ENCODE measurements at regions not wholly inside any gene's neighbourhood (a gene's known extent, or its start where the extent isn't known, plus 50 kb on each side); places are given as distances from the start of the nearest gene placed in this dataset.
"Not testable (repeated sequence)": the region's sequence is repeated elsewhere in the genome, so short reads cannot be mapped to it uniquely, and the experiment has no call there.

DNA sequence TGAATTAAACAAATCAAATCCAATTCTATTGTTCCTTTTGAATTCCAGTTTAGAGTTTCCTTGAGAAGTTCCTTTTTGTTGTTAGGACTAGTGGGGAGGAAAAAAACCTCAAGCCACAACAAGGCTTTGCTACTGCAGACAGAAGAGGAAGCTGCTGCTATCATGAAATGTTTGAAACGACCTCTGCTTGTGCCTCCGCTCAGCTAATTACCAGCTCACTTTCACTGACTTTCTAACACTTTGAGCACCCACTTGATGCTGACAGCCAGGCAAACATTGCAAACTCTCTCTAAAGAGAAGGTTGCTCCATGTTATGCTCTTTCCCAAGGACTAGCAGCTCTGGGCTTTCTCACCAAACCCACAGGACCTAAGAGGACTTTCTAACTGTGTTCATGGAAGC is 203.9 kb upstream of the PROX1 start:
- DNase-seq (ENCODE audit: low read depth, low spot score), result no peak

DNA sequence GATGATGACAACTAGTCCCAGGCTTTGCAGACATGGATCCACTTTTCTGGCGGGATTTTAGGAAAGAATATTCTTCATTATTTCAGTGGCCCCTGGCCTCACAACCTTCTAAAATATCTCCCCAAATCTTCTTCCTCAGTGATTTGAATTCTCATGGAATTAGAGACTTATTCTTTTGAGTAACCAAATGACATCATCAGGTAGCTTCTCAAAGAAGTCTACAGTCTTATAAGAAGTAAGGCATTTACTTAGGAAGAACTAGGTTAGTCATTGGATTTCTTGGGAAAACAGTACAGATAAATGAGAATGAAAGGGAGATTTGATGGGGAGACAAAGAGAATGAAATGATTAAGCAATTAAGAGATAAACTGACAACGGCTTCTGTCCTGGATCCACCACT is 201.1 kb upstream of the PROX1 start:
- H3K36me3 ChIP-seq (ENCODE audit: insufficient read depth, insufficient read length, low read length), result no peaks in the 10 kb centered on the region
- no peak overlapping the region for H3K4me3 ChIP-seq (ENCODE audit: insufficient read length, low read depth)
- no peaks in the 10 kb centered on the region for H3K9me3 ChIP-seq (ENCODE audit: insufficient read depth, low read length)
- no peak for TF ChIP-seq ZNF274 (IDR thresholded peaks at IDR 0.05; ENCODE audit: low read depth, low read length)
- no peak for TF ChIP-seq SUZ12 (IDR thresholded peaks at IDR 0.05; ENCODE audit: extremely low read depth, insufficient read depth, insufficient read length)
- no peak for TF ChIP-seq YY1 (IDR thresholded peaks at IDR 0.05; ENCODE audit: insufficient read depth, insufficient read length)
- no peak overlapping the region for H3K9ac ChIP-seq (ENCODE audit: insufficient read length, low read depth)
- H3K27me3 ChIP-seq (ENCODE audit: insufficient read depth, insufficient read length), result no peaks in the 10 kb centered on the region
- no peak for DNase-seq (ENCODE audit: low read depth, low spot score)
- no peaks in the 10 kb centered on the region for H3K4me1 ChIP-seq (ENCODE audit: insufficient read depth, insufficient read length)

More for the DNA sequence above, 203.9 kb upstream of the PROX1 start:
- H3K36me3 ChIP-seq (ENCODE audit: insufficient read depth, insufficient read length, low read length), result no peaks in the 10 kb centered on the region
- no peak overlapping the region for H3K4me3 ChIP-seq (ENCODE audit: insufficient read length, low read depth)
- H3K4me1 ChIP-seq (ENCODE audit: insufficient read depth, insufficient read length), result no peaks in the 10 kb centered on the region
- H3K9me3 ChIP-seq (ENCODE audit: insufficient read depth, low read length), result no peaks in the 10 kb centered on the region
- no peaks in the 10 kb centered on the region for H3K27me3 ChIP-seq (ENCODE audit: insufficient read depth, insufficient read length)
- H3K9ac ChIP-seq (ENCODE audit: insufficient read length, low read depth), result no peak overlapping the region
- TF ChIP-seq ZNF274 (IDR thresholded peaks at IDR 0.05; ENCODE audit: low read depth, low read length) (no peak), YY1 (IDR thresholded peaks at IDR 0.05; ENCODE audit: insufficient read depth, insufficient read length) (no peak), SUZ12 (IDR thresholded peaks at IDR 0.05; ENCODE audit: extremely low read depth, insufficient read depth, insufficient read length) (no peak)

GRCh38 chr1:213790565-213790964 is 197.2 kb upstream of the PROX1 start:
- H3K4me3 ChIP-seq (ENCODE audit: insufficient read length, low read depth), result no peak overlapping the region
- H3K9me3 ChIP-seq (ENCODE audit: insufficient read depth, low read length), result no peaks in the 10 kb centered on the region
- no peaks in the 10 kb centered on the region for H3K27me3 ChIP-seq (ENCODE audit: insufficient read depth, insufficient read length)
- TF ChIP-seq SUZ12 (IDR thresholded peaks at IDR 0.05; ENCODE audit: extremely low read depth, insufficient read depth, insufficient read length), result no peak
- no peak for TF ChIP-seq ZNF274 (IDR thresholded peaks at IDR 0.05; ENCODE audit: low read depth, low read length)
- TF ChIP-seq YY1 (IDR thresholded peaks at IDR 0.05; ENCODE audit: insufficient read depth, insufficient read length), result no peak
- no peak overlapping the region for H3K9ac ChIP-seq (ENCODE audit: insufficient read length, low read depth)
- no peaks in the 10 kb centered on the region for H3K36me3 ChIP-seq (ENCODE audit: insufficient read depth, insufficient read length, low read length)
- no peaks in the 10 kb centered on the region for H3K4me1 ChIP-seq (ENCODE audit: insufficient read depth, insufficient read length)
- DNase-seq (ENCODE audit: low read depth, low spot score), result no peak

DNA sequence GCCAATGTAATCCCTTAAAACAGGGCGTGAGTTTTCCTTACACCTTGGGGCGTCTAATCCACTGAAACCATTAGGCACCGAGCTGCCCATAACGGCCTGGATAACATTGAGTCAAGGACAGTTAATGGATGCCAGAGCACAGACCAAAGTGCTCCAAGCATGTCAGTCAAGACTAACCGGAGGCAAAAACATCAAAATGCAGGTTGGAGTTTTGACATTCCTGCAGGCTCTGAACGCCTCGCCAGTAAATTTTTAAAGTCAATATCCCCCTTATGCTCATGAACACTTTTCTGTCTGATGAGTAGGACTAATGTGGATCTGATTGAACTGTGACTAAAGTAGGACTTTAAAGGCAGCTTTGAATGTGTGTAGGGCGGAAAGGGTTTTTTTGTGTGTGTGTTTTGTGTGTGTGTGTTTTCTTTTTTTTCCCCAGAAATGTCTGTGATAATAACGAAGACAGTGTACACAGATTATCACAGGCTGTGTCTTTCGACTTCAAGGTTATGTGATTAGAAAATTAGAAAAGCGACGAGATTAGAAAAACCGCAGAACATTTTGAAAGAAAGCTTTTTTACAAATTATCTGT is 194.2 kb upstream of the PROX1 start:
- no peaks in the 10 kb centered on the region for H3K4me1 ChIP-seq (ENCODE audit: insufficient read depth, insufficient read length)
- no peak overlapping the region for H3K4me3 ChIP-seq (ENCODE audit: insufficient read length, low read depth)
- H3K36me3 ChIP-seq (ENCODE audit: insufficient read depth, insufficient read length, low read length), result no peaks in the 10 kb centered on the region
- no peak overlapping the region for H3K9ac ChIP-seq (ENCODE audit: insufficient read length, low read depth)
- H3K9me3 ChIP-seq (ENCODE audit: insufficient read depth, low read length), result no peaks in the 10 kb centered on the region
- no peaks in the 10 kb centered on the region for H3K27me3 ChIP-seq (ENCODE audit: insufficient read depth, insufficient read length)
- DNase-seq (ENCODE audit: low read depth, low spot score), result no peak
- TF ChIP-seq SUZ12 (IDR thresholded peaks at IDR 0.05; ENCODE audit: extremely low read depth, insufficient read depth, insufficient read length), result no peak
- TF ChIP-seq ZNF274 (IDR thresholded peaks at IDR 0.05; ENCODE audit: low read depth, low read length), result no peak
- no peak for TF ChIP-seq YY1 (IDR thresholded peaks at IDR 0.05; ENCODE audit: insufficient read depth, insufficient read length)

DNA sequence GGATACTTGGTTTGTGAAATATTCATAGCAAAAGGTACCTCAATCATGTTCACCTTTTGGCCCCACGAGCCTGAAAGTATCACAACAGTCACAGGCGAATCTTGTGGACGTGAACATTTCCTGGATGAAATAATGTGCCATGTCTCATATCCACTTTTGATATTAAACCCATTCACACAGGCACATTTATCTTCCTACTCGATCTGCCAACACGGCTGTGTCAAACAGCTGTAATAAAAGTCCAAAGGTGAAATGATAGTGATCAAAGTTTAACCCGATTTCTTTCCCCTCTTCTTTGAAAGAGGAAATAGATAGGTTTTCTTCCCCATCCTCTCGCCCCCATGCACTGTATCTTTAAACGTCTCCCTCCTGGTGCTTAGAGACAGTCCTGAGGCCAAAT is 191.2 kb upstream of the PROX1 start:
- H3K36me3 ChIP-seq (ENCODE audit: insufficient read depth, insufficient read length, low read length), result no peaks in the 10 kb centered on the region
- H3K4me1 ChIP-seq (ENCODE audit: insufficient read depth, insufficient read length), result no peaks in the 10 kb centered on the region
- H3K9ac ChIP-seq (ENCODE audit: insufficient read length, low read depth), result no peak overlapping the region
- no peak for TF ChIP-seq ZNF274 (IDR thresholded peaks at IDR 0.05; ENCODE audit: low read depth, low read length)
- no peak for TF ChIP-seq YY1 (IDR thresholded peaks at IDR 0.05; ENCODE audit: insufficient read depth, insufficient read length)
- no peak for TF ChIP-seq SUZ12 (IDR thresholded peaks at IDR 0.05; ENCODE audit: extremely low read depth, insufficient read depth, insufficient read length)
- no peaks in the 10 kb centered on the region for H3K9me3 ChIP-seq (ENCODE audit: insufficient read depth, low read length)
- no peaks in the 10 kb centered on the region for H3K27me3 ChIP-seq (ENCODE audit: insufficient read depth, insufficient read length)
- DNase-seq (ENCODE audit: low read depth, low spot score), result no peak
- H3K4me3 ChIP-seq (ENCODE audit: insufficient read length, low read depth), result no peak overlapping the region

DNA sequence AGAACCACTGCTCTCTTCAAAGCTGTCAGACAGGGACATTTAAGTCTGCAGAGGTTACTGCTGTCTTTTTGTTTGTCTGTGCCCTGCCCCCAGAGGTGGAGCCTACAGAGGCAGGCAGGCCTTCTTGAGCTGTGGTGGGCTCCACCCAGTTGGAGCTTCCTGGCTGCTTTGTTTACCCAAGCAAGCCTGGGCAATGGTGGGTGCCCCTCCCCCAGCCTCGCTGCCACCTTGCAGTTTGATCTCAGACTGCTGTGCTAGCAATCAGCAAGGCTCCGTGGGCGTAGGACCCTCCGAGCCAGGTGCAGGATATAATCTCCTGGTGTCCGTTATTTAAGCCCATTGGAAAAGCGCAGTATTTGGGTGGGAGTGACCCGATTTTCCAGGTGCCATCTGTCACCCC is 179.5 kb upstream of the PROX1 start:
- H3K36me3 ChIP-seq (ENCODE audit: insufficient read depth, insufficient read length, low read length); H3K4me3 ChIP-seq (ENCODE audit: insufficient read length, low read depth); H3K4me1 ChIP-seq (ENCODE audit: insufficient read depth, insufficient read length); H3K27me3 ChIP-seq (ENCODE audit: insufficient read depth, insufficient read length); H3K9ac ChIP-seq (ENCODE audit: insufficient read length, low read depth); DNase-seq (ENCODE audit: low read depth, low spot score): not testable (repeated sequence)
- H3K9me3 ChIP-seq (ENCODE audit: insufficient read depth, low read length), result peaks cover 14% of the 10 kb centered on the region; the same call in 1 of the 2 replicates

- Histone ChIP-seq H3K36me3 (ENCODE audit: insufficient read depth, insufficient read length, low read length) (no peaks in the 10 kb centered on the region), H3K27me3 (ENCODE audit: insufficient read depth, insufficient read length) (no peaks in the 10 kb centered on the region), H3K9me3 (ENCODE audit: insufficient read depth, low read length) (no peaks in the 10 kb centered on the region), H3K4me1 (ENCODE audit: insufficient read depth, insufficient read length) (no peaks in the 10 kb centered on the region), H3K9ac (ENCODE audit: insufficient read length, low read depth) (no peak overlapping the region), H3K4me3 (ENCODE audit: insufficient read length, low read depth) (no peak overlapping the region)
- TF ChIP-seq ZNF274 (IDR thresholded peaks at IDR 0.05; ENCODE audit: low read depth, low read length) (no peak), YY1 (IDR thresholded peaks at IDR 0.05; ENCODE audit: insufficient read depth, insufficient read length) (no peak), SUZ12 (IDR thresholded peaks at IDR 0.05; ENCODE audit: extremely low read depth, insufficient read depth, insufficient read length) (no peak)
- no peak for DNase-seq (ENCODE audit: low read depth, low spot score)
Observed at GRCh38 chr1:213817156-213817555, 170.6 kb upstream of the PROX1 start.
